SK-N-MC (cell line): ENCODE measurements at regions not wholly inside any gene's neighbourhood (a gene's known extent, or its start where the extent isn't known, plus 50 kb on each side); places are given as distances from the start of the nearest gene placed in this dataset.

Experiments used
- EZH2 ChIP-seq: fragments of 200-600 bp; sonication (generic); IDR thresholded peaks from one replicate; pipeline ENCODE4 v1.6.1; 2017; ENCODE audit warnings: antibody characterized with exemption
- FOXP2 ChIP-seq: optimal IDR thresholded peaks from 2 replicates; pipeline ENCODE3; 2011; ENCODE audit warnings: mild to moderate bottlenecking, moderate library complexity; ENCODE audit not compliant: insufficient read depth; ENCODE audit errors: extremely low read length, control extremely low read depth
- POLR2AphosphoS5 ChIP-seq: IDR thresholded peaks from 2 replicates; pipeline ENCODE4 v1.6.1; 2012; ENCODE audit warnings: mild to moderate bottlenecking, low read depth, low read length, borderline replicate concordance

- TF ChIP-seq POLR2AphosphoS5 (no peak), EZH2 (no peak), FOXP2 (no peak)
Measured at GRCh38 chr2:19494241-19494640, 135.8 kb upstream of the OSR1 start.
